ENCODE measurements at regions not wholly inside any gene's neighbourhood (a gene's known extent, or its start where the extent isn't known, plus 50 kb on each side); places are given as distances from the start of the nearest gene placed in this dataset.

DNA sequence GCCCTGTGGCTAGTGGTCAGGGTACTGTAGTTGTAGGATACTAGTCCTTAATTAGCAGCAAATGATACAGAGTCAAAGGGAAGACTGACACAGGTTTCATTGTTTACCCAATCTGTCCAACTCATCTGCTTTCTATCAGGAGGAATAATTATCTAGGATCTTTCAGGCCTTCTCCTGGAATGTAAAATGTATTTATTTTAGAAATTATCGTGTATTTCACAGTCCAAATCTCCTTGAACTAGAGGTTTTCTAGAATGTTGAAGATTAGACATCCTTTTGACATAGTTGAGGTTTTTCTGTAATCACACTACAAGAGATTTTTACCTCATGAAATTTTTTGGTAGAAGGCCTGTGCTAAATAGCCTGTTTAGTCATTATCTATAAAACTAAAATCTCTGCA, 1694.8 kb upstream of the PCDH20 start:
- no peak for DNase-seq

GRCh38 chr13:63107179-63107943, 1691.7 kb upstream of the PCDH20 start:
- DNase-seq = no peak

DNA sequence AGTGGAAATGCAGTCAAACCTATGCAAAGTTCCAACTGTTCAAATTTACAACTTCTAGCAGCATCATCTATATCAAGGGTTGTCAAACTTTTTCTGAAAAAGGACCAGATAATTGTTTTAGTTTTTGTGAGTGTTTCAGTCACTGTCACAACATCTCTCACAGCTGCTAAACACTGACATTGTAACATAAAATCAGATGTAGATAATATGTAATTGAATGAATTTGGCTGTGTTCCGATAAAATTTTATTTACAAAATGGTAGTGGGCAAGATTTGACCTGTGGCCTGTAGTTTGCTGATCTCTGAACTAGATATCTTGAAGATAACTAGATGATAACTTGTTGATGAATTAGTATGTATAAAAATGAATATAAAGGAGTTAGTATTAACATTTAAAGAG, 1679.1 kb upstream of the PCDH20 start:
- DNase-seq = no peak

DNA sequence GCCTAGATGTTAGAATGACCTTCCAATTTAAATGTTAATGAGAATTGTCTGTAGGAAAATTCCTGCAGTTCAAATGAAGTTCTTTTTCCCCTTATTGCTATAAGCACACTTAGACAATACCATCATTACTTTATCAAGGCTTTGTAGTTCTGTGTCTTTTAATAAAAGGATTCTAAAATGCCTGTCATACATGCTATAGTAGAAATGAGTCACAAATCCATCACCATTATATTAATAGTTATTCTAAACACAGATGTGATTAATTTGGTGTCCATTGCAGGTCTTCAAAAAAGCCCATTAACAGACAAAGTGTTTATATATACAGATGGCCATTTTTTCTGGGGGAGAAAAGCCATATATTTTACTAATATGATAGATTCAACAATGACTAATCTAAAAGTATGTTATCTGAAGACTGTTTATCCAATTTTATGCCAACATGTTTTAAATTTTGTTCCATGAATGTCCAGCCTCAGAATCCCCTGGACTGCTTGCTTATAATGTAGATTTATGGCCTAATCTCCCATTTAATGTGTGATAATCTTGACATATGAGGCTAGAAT, 1678.3 kb upstream of the PCDH20 start:
- DNase-seq = no peak

- no peak for DNase-seq
These were observed 1676.8 kb upstream of the PCDH20 start for GRCh38 chr13:63092456-63092855.

DNA sequence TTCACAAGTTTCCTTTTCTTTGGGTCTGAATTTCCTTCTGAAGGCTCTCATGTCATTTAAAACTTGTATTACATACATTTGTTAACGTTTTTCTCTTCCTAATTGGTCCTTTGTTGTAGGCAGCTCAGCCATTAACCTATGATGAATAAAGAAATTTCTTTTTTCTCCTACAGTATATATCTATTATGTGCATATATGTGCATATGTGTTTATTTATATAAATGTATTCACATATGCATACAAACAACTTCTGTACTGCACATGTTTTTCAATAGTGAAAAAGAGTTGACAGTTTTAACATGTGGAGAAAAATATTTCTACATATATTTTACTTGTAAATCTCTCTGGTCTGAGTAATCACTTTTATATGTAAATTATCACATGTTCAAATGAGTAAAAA, 1674.9 kb upstream of the PCDH20 start:
- no peak for DNase-seq

DNA sequence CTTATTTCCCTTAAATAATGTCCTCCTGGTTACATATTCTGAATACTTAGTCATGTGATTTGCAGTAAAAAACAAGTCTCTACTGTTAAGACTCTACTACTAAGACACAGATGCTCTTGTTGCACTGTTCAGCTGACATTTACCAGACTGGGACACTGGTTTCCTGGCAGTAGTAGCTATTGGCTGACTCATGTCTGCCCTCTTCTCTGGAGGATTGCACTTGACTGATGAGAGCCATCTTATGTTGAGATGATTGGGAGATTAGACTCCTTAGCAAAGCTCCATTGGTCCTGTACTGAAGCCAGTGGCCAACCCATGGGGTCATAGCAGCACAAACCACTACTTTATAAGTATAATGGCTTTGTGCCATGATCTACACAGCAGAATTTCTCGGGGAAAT, 1672.6 kb upstream of the PCDH20 start:
- no peak for DNase-seq

DNA sequence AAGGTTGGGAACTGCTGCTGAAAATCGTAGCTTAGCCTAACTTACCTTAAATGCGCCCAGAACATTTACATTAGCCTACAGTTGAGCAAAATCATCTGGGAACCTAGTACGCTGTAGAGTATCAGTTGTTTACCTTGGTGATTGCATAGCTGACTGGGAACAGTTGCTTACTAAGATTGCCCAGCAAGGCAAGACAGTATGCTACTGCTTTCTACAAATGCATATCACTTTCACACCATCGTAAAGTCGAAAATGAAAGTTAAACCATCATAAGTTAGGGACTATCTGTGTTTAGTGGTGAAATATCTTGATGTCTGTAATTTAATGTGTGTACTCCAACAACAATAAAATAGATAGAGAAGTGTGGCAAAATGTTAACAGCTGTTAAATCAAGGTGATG, 1670.6 kb upstream of the PCDH20 start:
- no peak for DNase-seq

GRCh38 chr13:63085851-63086250, 1670.2 kb upstream of the PCDH20 start:
- no peak for DNase-seq

DNA sequence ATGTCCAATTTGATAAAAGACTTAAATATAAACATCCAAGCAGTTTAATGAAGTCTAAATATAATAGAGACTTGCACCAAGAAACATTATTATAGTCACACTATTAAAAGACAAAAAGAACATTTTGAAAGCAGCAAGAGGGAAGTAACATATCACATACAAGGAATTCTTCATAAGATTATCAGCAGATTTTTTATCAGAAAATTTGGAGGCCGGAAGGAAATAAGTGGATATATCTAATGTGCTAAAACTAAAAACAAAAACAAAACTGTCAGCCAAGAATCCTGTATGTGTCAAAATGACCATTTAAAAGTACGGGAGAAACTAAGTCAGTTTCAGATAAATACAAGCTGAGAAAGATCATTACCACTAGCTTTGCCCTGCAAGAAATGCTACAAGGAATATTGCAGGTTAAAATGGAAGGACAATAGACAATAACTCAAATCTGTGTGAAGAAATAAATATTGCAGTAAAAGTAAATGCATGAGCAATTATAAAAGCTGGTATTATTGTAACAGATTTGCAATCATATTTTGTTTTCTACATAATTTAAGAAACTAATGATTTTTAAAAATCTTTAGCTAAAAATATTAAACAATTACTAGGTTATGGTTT, 1665.9 kb upstream of the PCDH20 start:
- no peak for DNase-seq

DNA sequence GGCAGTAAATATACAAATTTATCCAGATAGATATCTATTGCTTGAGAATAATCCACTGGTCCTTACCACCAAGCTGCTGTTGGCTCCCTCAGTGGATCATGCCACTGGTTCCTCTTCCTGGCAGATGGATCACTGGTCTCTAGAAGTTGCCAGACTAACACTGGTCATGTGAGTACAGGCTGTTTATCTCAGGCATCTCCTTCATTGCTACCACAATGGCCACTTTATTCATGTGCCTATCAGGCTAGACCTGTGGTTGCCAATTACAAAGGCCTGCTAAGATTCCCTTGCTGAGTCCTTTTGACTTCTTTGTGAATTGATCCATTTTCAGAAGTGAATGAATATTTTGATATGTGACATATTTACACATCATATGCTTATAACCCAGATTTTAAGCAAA, 1659.5 kb upstream of the PCDH20 start:
- DNase-seq = no peak

DNA sequence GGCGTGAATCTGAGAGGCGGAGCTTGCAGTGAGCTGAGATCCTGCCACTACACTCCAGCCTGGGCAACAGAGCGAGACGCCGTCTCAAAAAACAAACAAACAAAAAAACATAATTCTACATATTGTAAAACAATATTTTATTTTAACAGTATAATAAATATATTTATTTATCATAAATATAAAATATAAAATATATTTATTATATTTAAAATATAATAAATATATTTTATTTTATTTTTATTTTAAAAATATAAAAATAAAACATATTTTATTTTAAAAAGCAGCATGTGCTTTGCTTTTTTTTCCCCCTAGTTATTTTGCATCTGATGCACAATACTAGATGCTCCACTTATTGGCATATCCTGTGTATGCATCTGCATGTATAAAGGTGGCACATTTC, 1634.6 kb upstream of the PCDH20 start:
- no peak for DNase-seq

GRCh38 chr13:63048653-63049052, 1633.0 kb upstream of the PCDH20 start:
- no peak for DNase-seq

- DNase-seq = no peak
These were observed 1629.1 kb upstream of the PCDH20 start for GRCh38 chr13:63044589-63045313.

DNA sequence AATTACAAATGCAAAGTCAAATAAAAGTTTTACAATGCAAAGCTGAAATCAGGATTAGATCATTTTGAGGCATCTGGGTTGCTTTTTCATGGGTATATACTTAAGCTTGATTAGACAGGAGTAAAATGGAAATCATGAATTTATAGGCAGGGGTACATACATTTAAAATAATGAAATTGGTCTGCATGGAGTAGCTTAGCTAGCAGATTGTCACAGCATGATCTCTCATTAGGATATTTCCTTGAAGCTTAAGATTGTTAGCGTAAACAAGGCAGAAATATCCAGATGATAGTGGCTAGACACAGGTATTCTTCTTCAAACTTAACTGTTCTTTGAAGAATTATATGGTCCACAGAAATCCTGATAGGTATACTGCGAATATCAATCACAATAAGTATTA, 1627.0 kb upstream of the PCDH20 start:
- no peak for DNase-seq

DNA sequence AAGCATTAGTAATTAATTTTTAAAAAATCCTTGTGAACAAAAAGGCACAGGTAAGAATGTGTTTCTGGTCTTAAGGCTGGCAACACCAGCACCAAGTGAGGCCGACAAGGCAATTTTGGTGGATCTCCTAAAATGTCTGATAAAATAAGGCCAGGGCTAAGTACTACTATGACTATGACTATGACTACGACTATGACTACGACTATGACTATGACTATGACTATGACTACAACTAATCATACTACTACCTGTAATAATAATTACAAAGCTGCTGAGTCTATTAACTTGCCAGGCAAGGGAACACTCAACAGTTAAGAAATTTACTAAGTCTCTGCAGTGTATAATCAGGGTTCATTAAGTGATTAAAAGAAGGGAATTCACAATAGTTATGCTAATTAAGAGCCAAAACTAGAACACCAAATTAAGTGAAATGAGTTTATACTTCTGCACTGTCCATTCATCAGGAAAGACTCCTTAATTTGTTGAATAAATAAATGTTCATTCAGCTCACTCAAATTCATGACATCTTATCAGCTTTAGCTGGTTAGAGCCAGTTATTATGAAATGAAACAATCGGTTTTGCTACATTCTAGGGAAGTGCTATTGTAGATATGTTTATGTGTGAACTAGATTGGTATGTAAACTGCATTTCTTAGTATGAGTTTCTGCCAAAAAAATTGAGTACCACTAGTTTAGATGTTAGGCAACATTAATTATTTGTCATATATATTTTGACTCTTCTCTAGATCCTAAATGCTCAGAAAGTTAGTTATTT, 1626.2 kb upstream of the PCDH20 start:
- peak in 1 of 2 donors; percentile 43 for DNase-seq

DNA sequence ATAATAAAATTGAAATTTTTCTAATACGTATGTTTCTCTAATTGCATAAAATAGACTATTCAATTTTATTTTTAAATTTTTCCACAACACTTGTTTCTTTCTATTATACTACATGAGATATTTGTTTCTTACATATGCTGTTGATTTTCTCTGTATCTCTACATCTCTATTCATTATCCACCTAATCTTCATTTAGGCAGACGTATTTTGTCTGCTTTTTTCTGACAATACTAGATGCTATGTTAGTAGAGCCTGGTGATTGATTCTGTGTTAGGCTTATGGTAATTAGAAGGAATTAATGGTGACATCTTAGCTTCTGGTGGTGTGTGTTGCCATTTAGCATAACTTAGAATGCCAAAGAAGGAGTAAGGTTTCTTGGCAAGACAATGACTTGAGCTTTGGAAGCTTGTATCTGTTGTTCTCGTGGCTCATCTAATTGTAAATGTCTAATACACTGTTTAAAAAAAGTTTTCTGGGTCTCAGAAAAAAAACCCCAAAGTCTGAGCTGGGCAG, 1610.7 kb upstream of the PCDH20 start:
- no peak for DNase-seq

- no peak for DNase-seq
These were observed 1610.1 kb upstream of the PCDH20 start for GRCh38 chr13:63025741-63026140.

DNA sequence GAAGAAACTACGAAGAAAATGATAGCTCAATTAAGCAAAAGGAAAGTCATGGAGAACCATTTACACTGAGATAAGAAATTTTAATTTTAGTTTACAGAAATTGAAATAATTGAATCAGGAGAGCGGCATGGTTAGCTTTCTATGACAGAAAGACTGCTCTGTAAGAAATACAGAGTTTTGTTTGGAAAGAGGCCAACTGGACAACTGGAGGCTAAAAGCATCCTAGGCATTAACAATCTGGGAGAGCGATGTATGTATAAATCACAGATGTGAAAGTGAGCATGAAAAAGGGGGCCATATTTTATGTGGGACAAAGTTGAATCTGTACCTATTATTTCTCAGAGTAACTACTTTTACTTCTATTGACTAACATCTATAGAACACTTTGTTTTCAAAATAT, 1608.8 kb upstream of the PCDH20 start:
- DNase-seq = no peak

GRCh38 chr13:63011996-63012395, 1596.3 kb upstream of the PCDH20 start:
- peak; percentile 20 to 36 for DNase-seq

- DNase-seq = no peak
These were observed 1594.5 kb upstream of the PCDH20 start for GRCh38 chr13:63010072-63010658.
